ENCODE measurements at regions not wholly inside any gene's neighbourhood (a gene's known extent, or its start where the extent isn't known, plus 50 kb on each side); places are given as distances from the start of the nearest gene placed in this dataset.

DNA sequence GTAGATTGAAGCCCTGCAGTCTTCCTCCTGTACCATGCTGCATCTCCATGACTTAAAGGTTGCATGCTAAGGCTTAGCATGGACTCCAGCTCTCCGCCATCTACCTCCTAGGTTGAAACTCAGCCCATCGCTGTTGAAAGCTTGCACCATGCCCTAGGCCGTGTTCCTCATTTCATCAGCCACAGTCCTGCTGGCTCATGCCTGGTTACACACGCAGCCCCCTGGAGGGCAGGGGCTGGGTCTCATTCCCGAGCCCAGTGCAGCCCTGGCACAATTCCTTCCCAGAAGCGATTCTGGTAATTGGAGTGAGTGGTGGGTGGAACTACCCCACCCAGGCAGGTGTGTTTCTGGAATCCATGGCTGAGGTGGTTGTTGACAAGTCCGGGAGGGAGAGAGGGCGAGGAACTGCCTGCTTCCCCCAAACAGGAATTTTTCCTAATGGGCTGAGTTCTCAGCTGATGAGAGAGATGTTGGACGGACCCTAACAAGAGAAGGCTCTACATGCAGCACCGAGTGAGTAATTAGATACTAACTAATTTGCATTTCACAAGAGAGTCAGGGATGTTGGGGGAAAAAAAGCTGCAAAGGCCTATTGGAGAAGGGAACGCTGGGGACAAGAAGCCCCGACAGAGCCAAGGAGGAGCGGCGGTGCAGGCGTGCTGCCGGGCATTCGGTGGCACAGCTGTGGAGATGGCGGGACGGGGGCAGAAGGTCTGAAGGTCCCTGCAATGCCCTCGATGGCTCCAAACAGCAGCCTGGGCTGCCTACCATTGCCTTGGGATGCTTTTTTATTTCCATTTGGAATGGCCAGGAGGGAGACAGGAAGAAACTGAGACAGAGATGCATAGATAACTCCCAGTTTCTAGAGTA lies 92.3 kb upstream of the TLE3 start:
- Histone ChIP-seq H3K27me3 (ENCODE audit: low read depth) (no peaks in the 10 kb centered on the region), H3K27ac (no peak overlapping the region), H3K36me3 (no peaks in the 10 kb centered on the region), H3K9me3 (no peaks in the 10 kb centered on the region), H3K4me1 (peaks cover under 1% of the 10 kb centered on the region), H3K4me3 (no peak overlapping the region)
- TF ChIP-seq, protein P1, sequence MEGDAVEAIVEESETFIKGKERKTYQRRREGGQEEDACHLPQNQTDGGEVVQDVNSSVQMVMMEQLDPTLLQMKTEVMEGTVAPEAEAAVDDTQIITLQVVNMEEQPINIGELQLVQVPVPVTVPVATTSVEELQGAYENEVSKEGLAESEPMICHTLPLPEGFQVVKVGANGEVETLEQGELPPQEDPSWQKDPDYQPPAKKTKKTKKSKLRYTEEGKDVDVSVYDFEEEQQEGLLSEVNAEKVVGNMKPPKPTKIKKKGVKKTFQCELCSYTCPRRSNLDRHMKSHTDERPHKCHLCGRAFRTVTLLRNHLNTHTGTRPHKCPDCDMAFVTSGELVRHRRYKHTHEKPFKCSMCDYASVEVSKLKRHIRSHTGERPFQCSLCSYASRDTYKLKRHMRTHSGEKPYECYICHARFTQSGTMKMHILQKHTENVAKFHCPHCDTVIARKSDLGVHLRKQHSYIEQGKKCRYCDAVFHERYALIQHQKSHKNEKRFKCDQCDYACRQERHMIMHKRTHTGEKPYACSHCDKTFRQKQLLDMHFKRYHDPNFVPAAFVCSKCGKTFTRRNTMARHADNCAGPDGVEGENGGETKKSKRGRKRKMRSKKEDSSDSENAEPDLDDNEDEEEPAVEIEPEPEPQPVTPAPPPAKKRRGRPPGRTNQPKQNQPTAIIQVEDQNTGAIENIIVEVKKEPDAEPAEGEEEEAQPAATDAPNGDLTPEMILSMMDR (IDR thresholded peaks at IDR 0.05) = no peak
- ATAC-seq = no peak
- DNase-seq = no peak
- intact Hi-C loops (cut with DNase I) = no loop called here

DNA sequence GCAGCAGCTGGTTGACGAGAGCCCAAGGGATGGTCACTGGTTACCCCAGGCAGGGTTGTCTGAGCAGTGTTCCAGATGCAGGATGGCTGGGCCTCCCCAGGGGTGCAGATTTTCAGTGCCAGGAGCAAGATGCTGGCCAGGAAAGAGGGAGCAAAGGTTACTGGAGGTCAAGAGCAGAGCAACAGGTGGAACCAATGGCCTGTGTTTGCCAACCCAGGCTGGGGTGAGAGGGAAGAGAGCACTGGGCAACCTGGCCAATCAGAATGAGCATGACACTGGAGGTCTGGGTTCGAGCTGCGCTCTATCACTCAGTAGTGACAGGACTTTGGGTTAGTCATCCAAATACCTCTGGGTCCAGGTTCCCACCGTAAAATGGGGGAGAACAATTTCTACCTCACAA lies 90.6 kb upstream of the TLE3 start:
- intact Hi-C loops (cut with DNase I) = no loop called here
- Histone ChIP-seq H3K9me3 (no peaks in the 10 kb centered on the region), H3K27ac (no peak overlapping the region), H3K27me3 (ENCODE audit: low read depth) (no peaks in the 10 kb centered on the region), H3K4me3 (no peak overlapping the region), H3K36me3 (no peaks in the 10 kb centered on the region), H3K4me1 (no peaks in the 10 kb centered on the region)
- ATAC-seq (no peak), DNase-seq (no peak)
- TF ChIP-seq, protein P1 (IDR thresholded peaks at IDR 0.05) = no peak

DNA sequence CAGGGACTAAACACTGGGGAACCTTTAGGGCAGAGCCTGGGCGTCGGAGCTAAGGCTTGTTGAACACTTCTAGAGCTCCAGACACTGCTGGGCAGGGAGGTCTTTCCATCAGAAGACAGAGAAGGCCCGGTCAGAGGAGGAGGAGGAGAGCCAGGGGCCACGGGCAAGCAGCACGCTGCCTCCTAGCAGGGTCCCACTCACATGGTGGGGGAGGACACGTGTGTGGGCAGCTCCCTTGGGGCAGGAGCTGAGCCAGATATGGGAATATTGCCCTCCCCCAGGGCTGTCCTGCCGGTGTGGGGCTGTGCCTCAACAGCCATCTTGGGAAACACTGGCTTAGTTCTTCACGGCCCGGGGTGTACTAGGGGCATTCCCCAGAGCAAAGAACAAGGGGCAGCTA lies 89.6 kb upstream of the TLE3 start:
- H3K27ac ChIP-seq = no peak overlapping the region
- TF ChIP-seq, protein P1 (IDR thresholded peaks at IDR 0.05) = no peak
- H3K4me1 ChIP-seq = no peaks in the 10 kb centered on the region
- intact Hi-C loops (cut with DNase I) = no loop called here
- ATAC-seq (no peak), DNase-seq (no peak)
- H3K9me3 ChIP-seq = no peaks in the 10 kb centered on the region
- no peaks in the 10 kb centered on the region for H3K27me3 ChIP-seq (ENCODE audit: low read depth)
- no peaks in the 10 kb centered on the region for H3K36me3 ChIP-seq
- H3K4me3 ChIP-seq = no peak overlapping the region

DNA sequence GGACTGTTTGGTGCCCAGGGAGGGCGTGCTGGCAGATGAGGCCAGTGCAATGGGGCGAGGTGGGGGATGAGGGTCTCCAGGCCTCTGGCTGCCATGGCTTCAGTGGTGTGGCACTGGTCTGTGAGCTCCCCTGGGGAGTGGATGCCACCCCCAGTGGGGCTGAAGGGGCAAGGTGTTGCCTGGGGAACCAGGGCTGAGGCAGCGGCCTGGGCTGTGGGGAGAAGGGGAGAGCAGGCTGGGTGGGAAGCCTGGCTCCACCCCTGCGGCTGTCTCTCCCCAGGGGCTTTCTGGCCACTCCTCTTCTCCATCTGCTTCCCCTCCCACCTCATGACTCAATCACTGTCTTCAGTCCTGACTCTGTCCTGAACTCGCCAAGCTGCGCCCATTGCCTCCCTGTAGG lies 88.4 kb upstream of the TLE3 start:
- Histone ChIP-seq H3K9me3 (no peaks in the 10 kb centered on the region), H3K4me3 (no peak overlapping the region), H3K27me3 (ENCODE audit: low read depth) (no peaks in the 10 kb centered on the region), H3K4me1 (no peaks in the 10 kb centered on the region), H3K36me3 (no peaks in the 10 kb centered on the region), H3K27ac (no peak overlapping the region)
- TF ChIP-seq, protein P1 (IDR thresholded peaks at IDR 0.05) = no peak
- ATAC-seq = no peak
- intact Hi-C loops (cut with DNase I) = no loop called here
- no peak for DNase-seq

DNA sequence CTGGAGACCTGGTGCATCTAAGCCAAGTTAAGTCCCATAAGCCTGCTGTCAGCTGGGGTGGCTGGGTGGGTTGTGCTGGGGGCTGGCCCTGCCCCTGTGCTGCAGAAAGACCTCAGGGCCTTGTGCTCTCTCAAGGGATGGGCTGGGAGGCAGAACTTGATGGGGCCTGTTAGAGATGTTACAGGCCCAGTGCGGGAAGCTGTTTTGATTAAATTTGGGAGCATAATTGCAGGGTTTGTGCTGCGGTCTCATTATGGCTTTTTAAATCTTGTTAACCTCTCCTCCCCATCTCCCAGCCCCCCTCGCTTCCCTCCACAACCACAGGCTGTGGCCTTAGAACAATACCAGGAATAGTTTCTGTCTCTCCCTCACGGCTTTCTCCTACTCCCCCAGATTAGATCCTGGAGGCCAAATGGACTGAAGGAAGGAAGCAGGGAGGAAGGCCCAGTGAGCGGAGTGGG lies 87.6 kb upstream of the TLE3 start:
- no peaks in the 10 kb centered on the region for H3K36me3 ChIP-seq
- no peak for DNase-seq
- no peak overlapping the region for H3K27ac ChIP-seq
- intact Hi-C loops (cut with DNase I) = no loop called here
- ATAC-seq = no peak
- no peaks in the 10 kb centered on the region for H3K9me3 ChIP-seq
- TF ChIP-seq, protein P1 (IDR thresholded peaks at IDR 0.05) = no peak
- no peak overlapping the region for H3K4me3 ChIP-seq
- no peaks in the 10 kb centered on the region for H3K4me1 ChIP-seq
- no peaks in the 10 kb centered on the region for H3K27me3 ChIP-seq (ENCODE audit: low read depth)

All from lower lobe of right lung (tissue), 2 donors.